ENCODE measurements at regions not wholly inside any gene's neighbourhood (a gene's known extent, or its start where the extent isn't known, plus 50 kb on each side); places are given as distances from the start of the nearest gene placed in this dataset.

DNA sequence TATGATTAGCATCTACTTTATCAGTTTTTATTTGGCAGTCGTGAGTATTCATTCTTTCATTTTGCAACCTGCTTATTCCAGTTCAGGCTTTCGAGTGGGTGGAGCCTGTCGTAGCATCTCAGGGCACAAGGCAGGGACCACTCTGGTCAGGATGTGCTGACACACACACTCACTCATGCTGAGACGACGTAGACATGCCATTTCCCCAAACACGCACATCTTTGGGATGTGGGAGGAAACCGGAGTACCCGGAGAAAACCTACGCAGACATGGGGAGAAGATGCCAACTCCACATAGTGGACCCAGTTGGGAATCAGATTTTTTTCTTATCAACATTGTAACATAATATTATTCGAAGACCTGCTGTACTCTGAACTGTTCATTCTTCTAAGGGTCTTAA is 756.5 kb upstream of the RBFOX1 start:
- Histone ChIP-seq H3K27ac (ENCODE audit: low read depth in 2 of 2, low read length in 1 of 2) (no peak overlapping the region), H3K9me3 (ENCODE audit: control insufficient read depth in 2 of 2, insufficient read depth in 1 of 2, low read depth in 1 of 2, low read length in 1 of 2) (peaks cover 0 to under 1% of the 10 kb centered on the region in 2 donors), H3K4me1 (ENCODE audit: control insufficient read depth in 2 of 2, insufficient read depth in 2 of 2, low read length in 1 of 2) (no peaks in the 10 kb centered on the region), H3K4me3 (ENCODE audit: low read depth in 1 of 2, low read length in 2 of 2) (no peak overlapping the region), H3K27me3 (ENCODE audit: control insufficient read depth in 1 of 2, insufficient read depth in 2 of 2, low read length in 2 of 2) (no peaks in the 10 kb centered on the region), H3K36me3 (ENCODE audit: control insufficient read depth in 2 of 2, insufficient read depth in 2 of 2, low read length in 1 of 2) (no peaks in the 10 kb centered on the region)
- WGBS, 2 donors = 77 to 84% methylated on average over 10 of the region's 10 CpGs

DNA sequence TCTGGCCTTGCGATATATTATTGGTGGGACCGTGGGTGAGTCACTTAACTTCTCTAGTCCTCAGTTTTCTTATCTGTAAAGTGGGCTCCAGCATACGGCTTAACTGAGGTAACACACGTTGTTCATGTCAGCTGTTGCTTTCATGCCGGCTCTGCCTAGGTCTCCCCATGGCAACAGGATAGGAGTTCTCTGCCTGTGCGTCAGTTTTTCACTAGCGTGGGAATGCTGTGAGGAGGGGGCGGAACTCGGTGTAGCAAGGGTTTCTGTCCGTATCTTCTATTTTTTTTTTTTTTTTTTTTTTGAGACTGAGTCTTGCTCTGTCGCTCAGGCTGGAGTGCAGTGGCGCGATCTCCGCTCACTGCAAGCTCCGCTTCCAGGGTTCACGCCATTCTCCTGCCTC is 758.5 kb upstream of the RBFOX1 start:
- 83 to 93% methylated on average over 16 of the region's 16 CpGs for whole genome bisulfite sequencing, 2 donors
- H3K4me3 ChIP-seq (ENCODE audit: low read depth in 1 of 2, low read length in 2 of 2) = no peak overlapping the region
- H3K36me3 ChIP-seq (ENCODE audit: control insufficient read depth in 2 of 2, insufficient read depth in 2 of 2, low read length in 1 of 2) = no peaks in the 10 kb centered on the region
- H3K9me3 ChIP-seq (ENCODE audit: control insufficient read depth in 2 of 2, insufficient read depth in 1 of 2, low read depth in 1 of 2, low read length in 1 of 2) = peaks cover 0 to 2% of the 10 kb centered on the region in 2 donors
- H3K27ac ChIP-seq (ENCODE audit: low read depth in 2 of 2, low read length in 1 of 2) = no peak overlapping the region
- no peaks in the 10 kb centered on the region for H3K27me3 ChIP-seq (ENCODE audit: control insufficient read depth in 1 of 2, insufficient read depth in 2 of 2, low read length in 2 of 2)
- no peaks in the 10 kb centered on the region for H3K4me1 ChIP-seq (ENCODE audit: control insufficient read depth in 2 of 2, insufficient read depth in 2 of 2, low read length in 1 of 2)

DNA sequence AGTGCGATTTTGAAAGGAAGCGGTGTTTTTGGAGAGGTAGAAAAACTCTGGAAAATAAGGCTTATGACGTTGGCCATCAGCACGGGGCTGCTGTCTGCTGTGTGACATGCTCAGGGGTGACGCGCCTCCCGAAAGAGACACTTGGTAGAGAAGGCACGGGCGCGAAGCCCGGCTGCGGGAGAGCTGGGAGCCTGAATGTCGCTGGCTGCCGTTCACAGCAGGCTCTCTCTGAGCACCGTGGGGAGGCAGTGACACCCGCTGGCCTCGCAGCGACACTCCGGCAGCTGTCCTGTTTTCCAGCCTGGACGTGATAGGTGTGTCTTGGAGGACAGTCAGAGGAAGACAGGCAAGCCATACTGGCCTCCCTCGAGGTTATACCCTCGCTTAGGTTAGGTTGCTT is 759.1 kb upstream of the RBFOX1 start:
- 19 to 26% methylated on average over 22 of the region's 22 CpGs for WGBS, 2 donors
- H3K27ac ChIP-seq (ENCODE audit: low read depth in 2 of 2, low read length in 1 of 2) = no peak overlapping the region
- no peak overlapping the region for H3K4me3 ChIP-seq (ENCODE audit: low read depth in 1 of 2, low read length in 2 of 2)
- no peaks in the 10 kb centered on the region for H3K36me3 ChIP-seq (ENCODE audit: control insufficient read depth in 2 of 2, insufficient read depth in 2 of 2, low read length in 1 of 2)
- H3K4me1 ChIP-seq (ENCODE audit: control insufficient read depth in 2 of 2, insufficient read depth in 2 of 2, low read length in 1 of 2) = no peaks in the 10 kb centered on the region
- no peaks in the 10 kb centered on the region for H3K27me3 ChIP-seq (ENCODE audit: control insufficient read depth in 1 of 2, insufficient read depth in 2 of 2, low read length in 2 of 2)
- H3K9me3 ChIP-seq (ENCODE audit: control insufficient read depth in 2 of 2, insufficient read depth in 1 of 2, low read depth in 1 of 2, low read length in 1 of 2) = peaks cover 0 to 2% of the 10 kb centered on the region in 2 donors

DNA sequence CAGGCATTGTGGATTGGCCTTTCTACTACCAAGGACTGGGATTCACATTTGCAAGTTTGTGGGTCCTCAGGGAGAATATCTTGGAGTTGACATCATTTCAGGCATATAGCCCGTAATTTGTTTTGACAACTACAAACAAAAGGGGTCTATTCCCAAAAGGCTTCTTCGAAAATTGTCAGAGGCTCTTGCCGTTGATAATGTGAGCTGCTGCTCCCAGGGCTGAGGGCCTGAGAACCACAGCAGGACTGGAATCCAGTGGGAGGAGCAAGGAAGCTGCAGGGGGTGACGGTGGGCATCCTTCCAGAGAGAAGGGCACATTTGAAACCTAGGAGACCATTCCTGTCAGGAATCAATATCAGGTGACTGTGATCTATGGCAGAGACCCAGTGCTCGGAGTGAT is 761.6 kb upstream of the RBFOX1 start:
- Histone ChIP-seq H3K4me1 (ENCODE audit: control insufficient read depth in 2 of 2, insufficient read depth in 2 of 2, low read length in 1 of 2) (no peaks in the 10 kb centered on the region), H3K27me3 (ENCODE audit: control insufficient read depth in 1 of 2, insufficient read depth in 2 of 2, low read length in 2 of 2) (no peaks in the 10 kb centered on the region), H3K4me3 (ENCODE audit: low read depth in 1 of 2, low read length in 2 of 2) (no peak overlapping the region), H3K27ac (ENCODE audit: low read depth in 2 of 2, low read length in 1 of 2) (no peak overlapping the region), H3K9me3 (ENCODE audit: control insufficient read depth in 2 of 2, insufficient read depth in 1 of 2, low read depth in 1 of 2, low read length in 1 of 2) (peaks cover 0 to 2% of the 10 kb centered on the region in 2 donors), H3K36me3 (ENCODE audit: control insufficient read depth in 2 of 2, insufficient read depth in 2 of 2, low read length in 1 of 2) (no peaks in the 10 kb centered on the region)
- 52 to 53% methylated on average over 5 of the region's 5 CpGs for WGBS, 2 donors

DNA sequence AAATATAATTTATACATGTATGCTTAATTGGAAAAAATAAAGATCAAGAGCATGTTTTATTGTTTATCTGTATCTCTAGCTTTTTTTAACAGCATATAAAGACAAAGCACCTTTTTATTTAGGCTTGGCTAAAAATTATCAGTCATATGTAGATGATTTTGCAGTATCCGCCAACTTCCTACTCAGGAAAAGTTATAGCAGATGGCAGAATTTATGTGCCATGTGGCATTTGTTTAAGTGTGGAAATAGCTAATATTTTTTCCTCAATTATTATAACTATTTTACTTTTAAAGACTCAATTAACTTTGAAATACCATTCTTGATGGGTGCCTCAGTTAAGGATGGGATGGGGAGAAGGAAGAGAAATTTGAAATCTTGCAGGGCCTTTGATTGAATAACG is 762.1 kb upstream of the RBFOX1 start:
- WGBS, 2 donors = 87 to 92% methylated on average over 2 of the region's 2 CpGs
- Histone ChIP-seq H3K27me3 (ENCODE audit: control insufficient read depth in 1 of 2, insufficient read depth in 2 of 2, low read length in 2 of 2) (no peaks in the 10 kb centered on the region), H3K9me3 (ENCODE audit: control insufficient read depth in 2 of 2, insufficient read depth in 1 of 2, low read depth in 1 of 2, low read length in 1 of 2) (peaks cover 0 to 2% of the 10 kb centered on the region in 2 donors), H3K27ac (ENCODE audit: low read depth in 2 of 2, low read length in 1 of 2) (no peak overlapping the region), H3K4me1 (ENCODE audit: control insufficient read depth in 2 of 2, insufficient read depth in 2 of 2, low read length in 1 of 2) (no peaks in the 10 kb centered on the region), H3K4me3 (ENCODE audit: low read depth in 1 of 2, low read length in 2 of 2) (no peak overlapping the region), H3K36me3 (ENCODE audit: control insufficient read depth in 2 of 2, insufficient read depth in 2 of 2, low read length in 1 of 2) (no peaks in the 10 kb centered on the region)

DNA sequence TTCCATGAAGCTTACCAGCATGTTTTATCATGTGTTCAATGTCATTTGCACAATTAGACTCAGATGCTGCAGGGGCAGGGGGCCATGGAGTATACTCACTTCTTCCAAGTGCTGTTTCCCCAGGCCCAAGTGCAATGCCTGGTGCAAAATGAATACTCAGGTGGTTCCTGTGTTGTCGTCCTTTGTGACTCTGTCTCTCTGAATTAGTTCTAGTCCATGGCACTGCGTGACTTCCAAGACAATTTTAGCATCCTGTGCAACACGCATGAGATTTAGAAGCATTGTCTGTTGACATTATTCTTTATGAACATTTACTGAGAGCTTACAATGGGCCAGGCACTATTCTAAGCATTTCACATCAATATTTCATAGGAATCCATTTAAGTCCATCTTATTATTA is 769.7 kb upstream of the RBFOX1 start:
- Histone ChIP-seq H3K9me3 (ENCODE audit: control insufficient read depth in 2 of 2, insufficient read depth in 1 of 2, low read depth in 1 of 2, low read length in 1 of 2) (no peaks in the 10 kb centered on the region), H3K4me3 (ENCODE audit: low read depth in 1 of 2, low read length in 2 of 2) (no peak overlapping the region), H3K27me3 (ENCODE audit: control insufficient read depth in 1 of 2, insufficient read depth in 2 of 2, low read length in 2 of 2) (no peaks in the 10 kb centered on the region), H3K4me1 (ENCODE audit: control insufficient read depth in 2 of 2, insufficient read depth in 2 of 2, low read length in 1 of 2) (no peaks in the 10 kb centered on the region), H3K27ac (ENCODE audit: low read depth in 2 of 2, low read length in 1 of 2) (no peak overlapping the region), H3K36me3 (ENCODE audit: control insufficient read depth in 2 of 2, insufficient read depth in 2 of 2, low read length in 1 of 2) (no peaks in the 10 kb centered on the region)
- WGBS, 2 donors = 86 to 88% methylated on average over 3 of the region's 3 CpGs

DNA sequence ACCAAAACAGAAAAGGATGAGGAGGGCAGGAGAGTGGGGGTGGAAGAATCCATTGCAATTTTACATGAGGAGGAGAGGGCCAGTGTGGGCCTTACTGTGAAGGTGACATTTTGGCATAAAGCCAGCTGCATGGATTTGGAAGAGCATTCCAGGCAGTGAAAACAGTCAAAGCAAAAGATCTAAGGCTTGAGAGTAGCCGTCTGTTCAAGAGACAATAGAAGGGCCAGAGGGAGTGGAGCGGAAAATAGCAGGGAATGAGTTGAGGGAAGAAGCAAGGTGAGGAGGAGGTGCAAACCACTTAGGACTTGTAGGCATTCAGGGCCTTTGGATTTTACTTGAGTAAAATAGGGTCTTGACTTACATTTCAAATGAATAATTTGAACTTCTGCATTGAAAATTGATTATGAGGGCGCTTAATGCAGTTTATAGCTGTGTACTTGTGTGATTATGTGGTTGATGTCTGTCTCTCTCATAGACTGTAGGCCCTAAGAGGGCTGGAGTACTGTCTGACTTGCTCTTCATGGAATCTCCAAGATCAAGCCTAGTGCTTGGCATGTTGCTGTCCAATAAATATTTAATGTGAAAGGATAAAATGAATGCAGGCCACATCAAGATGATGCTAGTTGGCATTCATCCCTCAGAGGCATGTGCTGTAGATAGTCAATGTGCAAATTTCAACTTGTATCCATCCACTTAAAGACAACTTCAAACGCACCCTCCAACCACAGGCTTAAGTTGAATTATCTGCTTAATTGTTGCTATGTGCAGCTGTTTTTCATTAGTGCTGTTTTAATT is 772.1 kb upstream of the RBFOX1 start:
- Histone ChIP-seq H3K27me3 (ENCODE audit: control insufficient read depth in 1 of 2, insufficient read depth in 2 of 2, low read length in 2 of 2) (no peaks in the 10 kb centered on the region), H3K36me3 (ENCODE audit: control insufficient read depth in 2 of 2, insufficient read depth in 2 of 2, low read length in 1 of 2) (no peaks in the 10 kb centered on the region), H3K9me3 (ENCODE audit: control insufficient read depth in 2 of 2, insufficient read depth in 1 of 2, low read depth in 1 of 2, low read length in 1 of 2) (no peaks in the 10 kb centered on the region), H3K4me3 (ENCODE audit: low read depth in 1 of 2, low read length in 2 of 2) (no peak overlapping the region), H3K4me1 (ENCODE audit: control insufficient read depth in 2 of 2, insufficient read depth in 2 of 2, low read length in 1 of 2) (no peaks in the 10 kb centered on the region), H3K27ac (ENCODE audit: low read depth in 2 of 2, low read length in 1 of 2) (no peak overlapping the region)
- WGBS, 2 donors = 57 to 59% methylated on average over 4 of the region's 4 CpGs

- Histone ChIP-seq H3K36me3 (ENCODE audit: control insufficient read depth in 2 of 2, insufficient read depth in 2 of 2, low read length in 1 of 2) (no peaks in the 10 kb centered on the region), H3K4me3 (ENCODE audit: low read depth in 1 of 2, low read length in 2 of 2) (no peak overlapping the region), H3K27ac (ENCODE audit: low read depth in 2 of 2, low read length in 1 of 2) (no peak overlapping the region), H3K9me3 (ENCODE audit: control insufficient read depth in 2 of 2, insufficient read depth in 1 of 2, low read depth in 1 of 2, low read length in 1 of 2) (no peaks in the 10 kb centered on the region), H3K4me1 (ENCODE audit: control insufficient read depth in 2 of 2, insufficient read depth in 2 of 2, low read length in 1 of 2) (no peaks in the 10 kb centered on the region), H3K27me3 (ENCODE audit: control insufficient read depth in 1 of 2, insufficient read depth in 2 of 2, low read length in 2 of 2) (no peaks in the 10 kb centered on the region)
- 20 to 29% methylated on average over 7 of the region's 7 CpGs for WGBS, 2 donors
Measured at GRCh38 chr16:6558661-6559060, 774.0 kb upstream of the RBFOX1 start.

GRCh38 chr16:6558126-6558525 is 774.5 kb upstream of the RBFOX1 start:
- H3K27me3 ChIP-seq (ENCODE audit: control insufficient read depth in 1 of 2, insufficient read depth in 2 of 2, low read length in 2 of 2) = no peaks in the 10 kb centered on the region
- no peak overlapping the region for H3K4me3 ChIP-seq (ENCODE audit: low read depth in 1 of 2, low read length in 2 of 2)
- no peaks in the 10 kb centered on the region for H3K9me3 ChIP-seq (ENCODE audit: control insufficient read depth in 2 of 2, insufficient read depth in 1 of 2, low read depth in 1 of 2, low read length in 1 of 2)
- H3K36me3 ChIP-seq (ENCODE audit: control insufficient read depth in 2 of 2, insufficient read depth in 2 of 2, low read length in 1 of 2) = no peaks in the 10 kb centered on the region
- 12 to 24% methylated on average over 8 of the region's 8 CpGs for WGBS, 2 donors
- H3K27ac ChIP-seq (ENCODE audit: low read depth in 2 of 2, low read length in 1 of 2) = no peak overlapping the region
- H3K4me1 ChIP-seq (ENCODE audit: control insufficient read depth in 2 of 2, insufficient read depth in 2 of 2, low read length in 1 of 2) = no peaks in the 10 kb centered on the region

GRCh38 chr16:6557353-6558023 is 775.2 kb upstream of the RBFOX1 start:
- H3K27me3 ChIP-seq (ENCODE audit: control insufficient read depth in 1 of 2, insufficient read depth in 2 of 2, low read length in 2 of 2) = no peaks in the 10 kb centered on the region

More at GRCh38 chr16:6557353-6558023, 775.2 kb upstream of the RBFOX1 start:
- Histone ChIP-seq H3K36me3 (ENCODE audit: control insufficient read depth in 2 of 2, insufficient read depth in 2 of 2, low read length in 1 of 2) (no peaks in the 10 kb centered on the region), H3K9me3 (ENCODE audit: control insufficient read depth in 2 of 2, insufficient read depth in 1 of 2, low read depth in 1 of 2, low read length in 1 of 2) (no peaks in the 10 kb centered on the region), H3K27ac (ENCODE audit: low read depth in 2 of 2, low read length in 1 of 2) (no peak overlapping the region), H3K4me3 (ENCODE audit: low read depth in 1 of 2, low read length in 2 of 2) (no peak overlapping the region), H3K4me1 (ENCODE audit: control insufficient read depth in 2 of 2, insufficient read depth in 2 of 2, low read length in 1 of 2) (no peaks in the 10 kb centered on the region)
- WGBS, 2 donors = 65 to 68% methylated on average over 11 of the region's 11 CpGs

Data from esophagus (tissue), 2 donors.